CD14-positive monocyte (primary cell): ENCODE measurements at regions not wholly inside any gene's neighbourhood (a gene's known extent, or its start where the extent isn't known, plus 50 kb on each side); places are given as distances from the start of the nearest gene placed in this dataset.
"Not testable (repeated sequence)": the region's sequence is repeated elsewhere in the genome, so short reads cannot be mapped to it uniquely, and the experiment has no call there.

ENCODE experiments used
- DNase-seq, 3 donors: peaks; one replicate each; pipeline ENCODE4 v3.0.0-alpha.2; 2011 to 2022
- H2AFZ ChIP-seq: 2 replicates; pipeline ENCODE4 v1.6.0; 2012; ENCODE audit warnings: mild to moderate bottlenecking, low read depth, low read length, inconsistent platforms; ENCODE audit not compliant: insufficient read depth, poor library complexity, severe bottlenecking
- H3K27ac ChIP-seq, 2 donors: 1 replicate in 1 of 2; 2 replicates in 1 of 2; pipeline ENCODE4 v1.5.1; 2012 to 2013; ENCODE audit warnings: low read length in 2 of 2, control low read depth in 1 of 2, inconsistent platforms in 1 of 2, low read depth in 1 of 2, mild to moderate bottlenecking in 1 of 2
- H3K27me3 ChIP-seq, 2 donors: one replicate each; pipeline versions ENCODE4 v1.6.0 to v1.6.1; 2011 to 2013; ENCODE audit warnings: low read length in 2 of 2; ENCODE audit not compliant: control insufficient read depth in 2 of 2, insufficient read depth in 2 of 2
- H3K36me3 ChIP-seq, 2 donors: replicated peaks in 1 of 2; 1 replicate in 1 of 2; 2 replicates in 1 of 2; pipeline versions ENCODE4 v1.5.1 to v1.6.1; 2012 to 2013; ENCODE audit warnings: low read length in 2 of 2, control low read depth in 1 of 2, inconsistent platforms in 1 of 2, mild to moderate bottlenecking in 1 of 2; ENCODE audit not compliant: insufficient read depth in 2 of 2, control insufficient read depth in 1 of 2
- H3K4me1 ChIP-seq, 2 donors: 1 replicate in 1 of 2; 2 replicates in 1 of 2; pipeline versions ENCODE4 v1.5.1 to v1.6.1; 2012 to 2013; ENCODE audit warnings: low read length in 2 of 2, control low read depth in 1 of 2, inconsistent platforms in 1 of 2, mild to moderate bottlenecking in 1 of 2, moderate library complexity in 1 of 2; ENCODE audit not compliant: insufficient read depth in 2 of 2, control insufficient read depth in 1 of 2
- H3K4me2 ChIP-seq: replicated peaks from 2 replicates; pipeline ENCODE3; 2012; ENCODE audit warnings: low read length, moderate library complexity, mild to moderate bottlenecking; ENCODE audit not compliant: poor library complexity, severe bottlenecking; ENCODE audit errors: extremely low read depth
- H3K4me3 ChIP-seq, 3 experiments: fragments of 200-600 bp in 1 of 3; sonication (generic) in 1 of 3; replicated peaks in 1 of 3; 1 replicate in 2 of 3; 2 replicates in 1 of 3; pipeline ENCODE4 v1.5.1; 2011 to 2013; ENCODE audit warnings: low read length in 3 of 3, mild to moderate bottlenecking in 3 of 3, control low read depth in 2 of 3, low read depth in 2 of 3, inconsistent platforms in 1 of 3, moderate library complexity in 1 of 3
- H3K79me2 ChIP-seq: 2 replicates; pipeline ENCODE4 v1.6.0; 2012; ENCODE audit warnings: mild to moderate bottlenecking, control low read depth, inconsistent platforms, low read length, moderate library complexity; ENCODE audit not compliant: insufficient read depth
- H3K9ac ChIP-seq: 2 replicates; pipeline ENCODE4 v1.6.0; 2017; ENCODE audit warnings: low read length, mild to moderate bottlenecking; ENCODE audit not compliant: insufficient read depth, poor library complexity, severe bottlenecking
- H3K9me3 ChIP-seq, 2 donors: replicated peaks in 1 of 2; 1 replicate in 1 of 2; 2 replicates in 1 of 2; pipeline versions ENCODE4 v1.5.1 to v1.6.1; 2012 to 2013; ENCODE audit warnings: low read length in 2 of 2, control low read depth in 1 of 2; ENCODE audit not compliant: control insufficient read depth in 1 of 2, insufficient read depth in 1 of 2
- H4K20me1 ChIP-seq: 2 replicates; pipeline ENCODE4 v1.6.0; 2012; ENCODE audit warnings: mild to moderate bottlenecking, low read length, control low read depth, moderate library complexity; ENCODE audit not compliant: insufficient read depth
- H3K27ac Mint-ChIP-seq, 7 donors: one replicate each; pipeline ENCODE4 v1.8.0; 2020; ENCODE audit warnings: mild to moderate bottlenecking in 7 of 7, mixed read lengths in 7 of 7, moderate library complexity in 6 of 7, inconsistent platforms in 2 of 7
- H3K27me3 Mint-ChIP-seq, 3 donors: one replicate each; pipeline ENCODE4 v1.8.0; 2021 to 2022; ENCODE audit warnings: low read depth in 3 of 3, mild to moderate bottlenecking in 3 of 3, mixed read lengths in 3 of 3, moderate library complexity in 3 of 3, inconsistent platforms in 1 of 3
- H3K36me3 Mint-ChIP-seq, 2 donors: one replicate each; pipeline ENCODE4 v1.8.0; 2020; ENCODE audit warnings: mixed read lengths in 2 of 2, inconsistent platforms in 1 of 2, mild to moderate bottlenecking in 1 of 2
- H3K4me1 Mint-ChIP-seq: one replicate; pipeline ENCODE4 v1.8.0; 2020; ENCODE audit warnings: mild to moderate bottlenecking, mixed read lengths
- H3K4me3 Mint-ChIP-seq, 2 donors: one replicate each; pipeline ENCODE4 v1.8.0; 2020; ENCODE audit warnings: mild to moderate bottlenecking in 2 of 2, mixed read lengths in 2 of 2, moderate library complexity in 1 of 2
- H3K9me3 Mint-ChIP-seq, 7 donors: one replicate each; pipeline ENCODE4 v1.8.0; 2020 to 2022; ENCODE audit warnings: mixed read lengths in 7 of 7, mild to moderate bottlenecking in 6 of 7, moderate library complexity in 6 of 7, inconsistent platforms in 2 of 7
- WGBS: methylation state at CpG from one replicate; pipeline ENCODE4 v1.1.5; 2013; ENCODE audit warnings: missing lambda C conversion rate; ENCODE audit not compliant: insufficient coverage; 5-methylcytosine and 5-hydroxymethylcytosine counted together
- intact Hi-C, 2 donors: fragments of 100-400 bp; cut with micrococcal nuclease; formaldehyde crosslinking; loops; one replicate each; pipeline versions ENCODE4 v1.15.0 to v1.15.1; 2023

GRCh38 chr12:8320791-8321370 is 93.5 kb upstream of the FAM90A1 start:
- H2AFZ ChIP-seq, H3K27me3 ChIP-seq, H3K27ac ChIP-seq, H3K27ac Mint-ChIP-seq, H3K27me3 Mint-ChIP-seq, H3K9ac ChIP-seq, H3K36me3 ChIP-seq, DNase-seq, H3K4me3 ChIP-seq, H3K79me2 ChIP-seq, H3K4me3 Mint-ChIP-seq, H3K4me2 ChIP-seq, H3K36me3 Mint-ChIP-seq, H4K20me1 ChIP-seq, H3K9me3 ChIP-seq, H3K4me1 ChIP-seq, intact Hi-C loops: not testable (repeated sequence)
- peaks cover 14% of the 10 kb centered on the region for H3K4me1 Mint-ChIP-seq
- WGBS: 88% methylated on average over 2 of the region's 7 CpGs
- peaks cover 2 to 12% (median 3%) of the 10 kb centered on the region in 7 donors for H3K9me3 Mint-ChIP-seq

GRCh38 chr12:8325145-8325839 is 97.9 kb upstream of the FAM90A1 start:
- H3K4me2 ChIP-seq, H3K27me3 Mint-ChIP-seq, H3K4me3 ChIP-seq, intact Hi-C loops, H3K36me3 Mint-ChIP-seq, H3K4me1 ChIP-seq, DNase-seq, H4K20me1 ChIP-seq, H3K36me3 ChIP-seq, H3K4me1 Mint-ChIP-seq, H3K27ac ChIP-seq, H3K79me2 ChIP-seq, H3K9ac ChIP-seq, H3K27me3 ChIP-seq, H3K4me3 Mint-ChIP-seq, H3K27ac Mint-ChIP-seq, H2AFZ ChIP-seq: not testable (repeated sequence)
- peaks cover 15 to 19% of the 10 kb centered on the region in 2 donors for H3K9me3 ChIP-seq
- H3K9me3 Mint-ChIP-seq: peaks cover 20 to 39% (median 28%) of the 10 kb centered on the region in 7 donors
- WGBS: no CpG with 5 or more reads among the region's 4 CpGs

GRCh38 chr12:8328835-8329234 is 101.4 kb upstream of the FAM90A1 start:
- H2AFZ ChIP-seq, H4K20me1 ChIP-seq, H3K36me3 ChIP-seq, intact Hi-C loops, H3K79me2 ChIP-seq, H3K4me2 ChIP-seq, H3K27me3 ChIP-seq, H3K4me3 ChIP-seq, H3K27me3 Mint-ChIP-seq, H3K4me1 ChIP-seq, H3K4me3 Mint-ChIP-seq, H3K4me1 Mint-ChIP-seq, H3K9ac ChIP-seq, H3K27ac ChIP-seq, H3K36me3 Mint-ChIP-seq: not testable (repeated sequence)
- peaks cover 20 to 44% (median 28%) of the 10 kb centered on the region in 7 donors for H3K9me3 Mint-ChIP-seq
- H3K9me3 ChIP-seq: peaks cover 15 to 19% of the 10 kb centered on the region in 2 donors
- WGBS: 0% methylated on average over 1 of the region's 3 CpGs
- DNase-seq: peak; percentile 5 to 13 (median 12)
- H3K27ac Mint-ChIP-seq: peak overlapping the region in 2 of 7 donors; percentile 0 to 2

- DNase-seq, H3K4me1 Mint-ChIP-seq, H3K4me1 ChIP-seq, H4K20me1 ChIP-seq, H3K27me3 ChIP-seq, H3K4me2 ChIP-seq, H3K9ac ChIP-seq, H3K27ac ChIP-seq, H3K27ac Mint-ChIP-seq, H3K36me3 ChIP-seq, H3K36me3 Mint-ChIP-seq, H3K27me3 Mint-ChIP-seq, H3K79me2 ChIP-seq, H3K4me3 Mint-ChIP-seq, H3K4me3 ChIP-seq, H2AFZ ChIP-seq, intact Hi-C loops: not testable (repeated sequence)
- H3K9me3 ChIP-seq: peaks cover 15 to 18% of the 10 kb centered on the region in 2 donors
- whole genome bisulfite sequencing: no CpG with 5 or more reads among the region's 2 CpGs
- peaks cover 12 to 23% (median 22%) of the 10 kb centered on the region in 7 donors for H3K9me3 Mint-ChIP-seq
Observed at GRCh38 chr12:8332373-8332772, 105.0 kb upstream of the FAM90A1 start.
